Aorta (tissue), 5 donors: ENCODE measurements at regions not wholly inside any gene's neighbourhood (a gene's known extent, or its start where the extent isn't known, plus 50 kb on each side); places are given as distances from the start of the nearest gene placed in this dataset.

Experiments
- ATAC-seq: fragments of 200-7000 bp; cut with Tn5 transposase; one replicate; pipeline ENCODE4 v1.9.1; 2022; ENCODE audit warnings: moderate library complexity; ENCODE audit not compliant: low FRiP score
- DNase-seq, 2 donors: peaks; one replicate each; pipeline ENCODE4 v3.0.0-alpha.2; 2020
- H3K27ac ChIP-seq, 2 donors: one replicate each; pipeline ENCODE4 v1.5.1; 2013; ENCODE audit warnings: low read length in 2 of 2, mild to moderate bottlenecking in 2 of 2, moderate library complexity in 2 of 2, control low read depth in 1 of 2, inconsistent platforms in 1 of 2, low read depth in 1 of 2
- H3K27me3 ChIP-seq, 2 donors: one replicate each; pipeline ENCODE4 v1.6.1; 2013; ENCODE audit warnings: control low read depth in 1 of 2, low read length in 1 of 2, mild to moderate bottlenecking in 1 of 2, moderate library complexity in 1 of 2; ENCODE audit not compliant: insufficient read depth in 2 of 2, control insufficient read depth in 1 of 2
- H3K36me3 ChIP-seq, 2 donors: one replicate each; pipeline ENCODE4 v1.6.1; 2013; ENCODE audit warnings: control low read depth in 1 of 2, low read length in 1 of 2, mild to moderate bottlenecking in 1 of 2; ENCODE audit not compliant: insufficient read depth in 2 of 2, control insufficient read depth in 1 of 2
- H3K4me1 ChIP-seq, 2 donors: one replicate each; pipeline ENCODE4 v1.6.1; 2013; ENCODE audit warnings: low read length in 2 of 2, control low read depth in 1 of 2, mild to moderate bottlenecking in 1 of 2, moderate library complexity in 1 of 2; ENCODE audit not compliant: insufficient read depth in 2 of 2, control insufficient read depth in 1 of 2
- H3K4me3 ChIP-seq, 2 donors: one replicate each; pipeline ENCODE4 v1.5.1; 2013; ENCODE audit warnings: low read length in 2 of 2, control low read depth in 1 of 2, mild to moderate bottlenecking in 1 of 2
- H3K9me3 ChIP-seq: one replicate; pipeline ENCODE4 v1.6.1; 2013; ENCODE audit warnings: mild to moderate bottlenecking, low read length; ENCODE audit not compliant: control insufficient read depth
- WGBS, 2 donors: extraction: QIAGEN DNeasy Blood & Tissue Kit; methylation state at CpG; one replicate each; pipeline ENCODE4 v1.1.7; 2013; 5-methylcytosine and 5-hydroxymethylcytosine counted together
- intact Hi-C, 2 donors: fragments of 100-400 bp; cut with DNase I; formaldehyde crosslinking; loops; one replicate each; pipeline versions ENCODE4 v1.14.2 to v1.15.0; 2022
- donor health status: healthy with polysubstance abuse.
- donor health status: Bipolar disorder and iron deficiency.
- donor health status: DM: no; HTN: no; CAD: no.
- donor health status: DM: no; HTN: no; CAD: no.
- donor health status: DM: yes; HTN: yes; CAD: no.

DNA sequence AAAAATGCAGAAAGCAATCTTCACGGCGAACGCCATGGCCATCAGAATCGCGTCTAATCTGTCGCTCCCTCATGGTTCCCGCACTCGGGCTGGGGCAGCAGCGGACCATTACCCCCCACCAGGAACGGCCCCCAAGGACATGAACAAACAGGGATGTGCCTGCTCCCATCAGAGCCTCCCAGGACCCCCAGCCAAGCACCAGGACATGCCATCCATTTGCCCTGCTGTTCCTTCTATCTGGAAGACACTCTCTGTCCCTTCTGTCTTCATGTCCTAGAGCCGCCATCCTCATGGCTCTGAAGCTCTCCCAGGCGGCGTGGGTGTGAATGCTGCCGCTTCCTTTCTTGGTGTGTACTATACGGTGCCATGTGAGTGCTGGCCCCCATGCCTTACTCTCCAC lies 371.8 kb downstream of the BCL11B start:
- 86 to 91% methylated on average over 15 of the region's 15 CpGs for WGBS, 2 donors
- intact Hi-C loops: no loop called here
- H3K27me3 ChIP-seq: no peaks in the 10 kb centered on the region
- ATAC-seq (no peak), DNase-seq (peak in 1 of 2 donors; percentile 33)
- H3K9me3 ChIP-seq: no peaks in the 10 kb centered on the region
- H3K4me3 ChIP-seq: no peak overlapping the region
- H3K36me3 ChIP-seq: no peaks in the 10 kb centered on the region
- no peaks in the 10 kb centered on the region for H3K4me1 ChIP-seq
- no peak overlapping the region for H3K27ac ChIP-seq

DNA sequence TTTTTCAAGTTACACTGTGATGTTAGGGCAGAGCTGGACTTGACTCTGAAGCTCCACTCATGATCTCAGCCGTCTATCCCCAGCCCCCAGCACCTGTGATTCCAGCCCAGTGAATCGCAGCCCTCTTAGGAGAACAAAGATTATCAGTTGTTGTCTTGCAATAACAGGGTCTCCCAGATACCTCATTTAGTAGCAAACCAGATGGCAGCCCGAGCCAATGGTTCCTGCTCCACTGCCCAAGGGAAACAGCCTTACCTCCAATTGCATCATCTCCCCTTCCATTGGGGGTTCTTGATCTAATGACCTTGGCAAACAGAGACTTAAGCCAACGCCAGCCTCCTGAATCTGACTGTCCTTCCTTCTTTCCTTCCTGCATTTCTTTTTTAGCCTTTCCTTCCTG lies 371.2 kb downstream of the BCL11B start:
- no peaks in the 10 kb centered on the region for H3K36me3 ChIP-seq
- DNase-seq: peak in 1 of 2 donors; percentile 36
- 79 to 80% methylated on average over 4 of the region's 4 CpGs for WGBS, 2 donors
- no peak overlapping the region for H3K27ac ChIP-seq
- H3K9me3 ChIP-seq: no peaks in the 10 kb centered on the region
- intact Hi-C loops: no loop called here
- no peaks in the 10 kb centered on the region for H3K4me1 ChIP-seq
- no peaks in the 10 kb centered on the region for H3K27me3 ChIP-seq
- ATAC-seq: no peak
- no peak overlapping the region for H3K4me3 ChIP-seq

DNA sequence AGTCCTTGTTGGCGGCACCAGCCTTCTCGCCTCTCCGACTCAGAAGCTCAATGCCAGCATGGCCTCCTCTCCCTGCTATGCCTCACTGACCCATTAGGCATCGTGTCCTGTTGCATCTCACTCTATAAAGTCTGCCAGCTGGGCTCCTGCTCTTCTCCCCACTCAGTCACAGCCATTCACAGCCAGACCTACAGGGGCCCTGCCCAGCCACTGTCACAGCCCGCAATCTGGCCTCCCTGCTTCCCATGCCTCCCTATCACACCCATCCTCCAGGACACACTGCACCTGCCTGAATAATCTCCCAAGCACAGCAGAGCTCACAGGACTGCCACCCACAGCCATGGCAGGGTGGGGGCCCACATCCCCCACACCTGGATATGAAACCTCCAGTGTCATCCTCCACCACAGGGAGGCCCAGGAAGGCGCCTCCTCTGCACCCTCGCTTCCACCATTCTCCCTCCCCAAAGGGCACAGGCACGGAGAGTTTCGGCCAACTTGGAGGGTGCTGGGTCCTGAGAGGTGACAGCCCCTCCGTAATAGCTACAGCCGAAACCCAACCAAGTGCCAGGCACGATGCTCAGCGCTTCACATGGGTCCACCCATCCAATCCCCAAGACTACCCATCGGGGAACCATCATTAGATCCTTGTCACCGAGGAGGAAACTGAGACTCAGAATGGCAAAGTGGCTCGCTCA lies 370.3 kb downstream of the BCL11B start:
- H3K4me3 ChIP-seq: no peak overlapping the region
- no peaks in the 10 kb centered on the region for H3K4me1 ChIP-seq
- 88 to 95% methylated on average over 16 of the region's 16 CpGs for WGBS, 2 donors
- DNase-seq (peak in 1 of 2 donors; percentile 52), ATAC-seq (no peak)
- no peak overlapping the region for H3K27ac ChIP-seq
- intact Hi-C loops: no loop called here
- no peaks in the 10 kb centered on the region for H3K27me3 ChIP-seq
- H3K9me3 ChIP-seq: no peaks in the 10 kb centered on the region
- H3K36me3 ChIP-seq: no peaks in the 10 kb centered on the region

DNA sequence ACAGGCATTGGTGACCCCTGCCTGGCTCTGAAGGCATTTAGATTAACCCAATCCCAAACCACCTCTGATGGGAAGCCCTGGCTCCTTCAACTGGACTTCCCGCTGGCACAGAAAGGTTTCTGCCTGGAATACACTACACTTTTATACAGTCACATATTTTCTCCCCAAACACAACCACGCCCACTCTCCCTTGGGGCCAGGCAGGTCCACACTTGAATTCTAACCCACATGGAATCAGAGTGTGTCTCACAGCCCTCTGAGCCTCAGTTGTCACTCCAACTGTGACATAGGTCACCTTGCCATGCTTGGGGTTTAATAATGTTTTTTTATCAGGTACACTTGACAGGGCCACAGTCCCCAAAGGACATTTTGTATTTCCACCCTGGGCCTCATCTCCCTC lies 368.6 kb downstream of the BCL11B start:
- Histone ChIP-seq H3K4me3 (no peak overlapping the region), H3K27ac (no peak overlapping the region), H3K36me3 (no peaks in the 10 kb centered on the region), H3K4me1 (no peaks in the 10 kb centered on the region), H3K27me3 (no peaks in the 10 kb centered on the region), H3K9me3 (no peaks in the 10 kb centered on the region)
- ATAC-seq (no peak), DNase-seq (peak in 1 of 2 donors; percentile 19)
- WGBS, 2 donors: 73 to 78% methylated on average over 2 of the region's 2 CpGs
- intact Hi-C loops: no loop called here

DNA sequence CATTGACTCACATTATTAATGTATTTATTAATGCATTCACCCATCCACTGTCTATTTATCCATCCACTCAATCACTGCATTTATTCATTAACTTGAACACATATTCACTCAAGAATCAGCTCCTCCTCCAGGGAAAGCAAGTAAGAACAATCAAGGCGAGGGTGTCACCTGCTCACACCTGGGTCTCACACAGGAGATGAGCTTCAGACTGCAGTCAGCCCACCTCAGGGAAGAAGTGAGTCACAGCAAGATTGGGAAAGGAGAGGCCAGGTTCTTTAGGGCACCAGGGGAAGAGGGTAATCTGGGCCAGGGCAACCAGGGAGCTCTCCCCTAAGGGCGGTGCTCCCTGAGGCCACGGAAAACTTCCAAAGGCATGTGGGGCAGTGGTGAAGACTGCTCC lies 367.3 kb downstream of the BCL11B start:
- Histone ChIP-seq H3K27ac (no peak overlapping the region), H3K9me3 (no peaks in the 10 kb centered on the region), H3K36me3 (no peaks in the 10 kb centered on the region), H3K27me3 (no peaks in the 10 kb centered on the region), H3K4me3 (no peak overlapping the region), H3K4me1 (no peaks in the 10 kb centered on the region)
- DNase-seq (peak in 1 of 2 donors; percentile 33), ATAC-seq (no peak)
- intact Hi-C loops: no loop called here
- WGBS, 2 donors: 87 to 92% methylated on average over 3 of the region's 3 CpGs

DNA sequence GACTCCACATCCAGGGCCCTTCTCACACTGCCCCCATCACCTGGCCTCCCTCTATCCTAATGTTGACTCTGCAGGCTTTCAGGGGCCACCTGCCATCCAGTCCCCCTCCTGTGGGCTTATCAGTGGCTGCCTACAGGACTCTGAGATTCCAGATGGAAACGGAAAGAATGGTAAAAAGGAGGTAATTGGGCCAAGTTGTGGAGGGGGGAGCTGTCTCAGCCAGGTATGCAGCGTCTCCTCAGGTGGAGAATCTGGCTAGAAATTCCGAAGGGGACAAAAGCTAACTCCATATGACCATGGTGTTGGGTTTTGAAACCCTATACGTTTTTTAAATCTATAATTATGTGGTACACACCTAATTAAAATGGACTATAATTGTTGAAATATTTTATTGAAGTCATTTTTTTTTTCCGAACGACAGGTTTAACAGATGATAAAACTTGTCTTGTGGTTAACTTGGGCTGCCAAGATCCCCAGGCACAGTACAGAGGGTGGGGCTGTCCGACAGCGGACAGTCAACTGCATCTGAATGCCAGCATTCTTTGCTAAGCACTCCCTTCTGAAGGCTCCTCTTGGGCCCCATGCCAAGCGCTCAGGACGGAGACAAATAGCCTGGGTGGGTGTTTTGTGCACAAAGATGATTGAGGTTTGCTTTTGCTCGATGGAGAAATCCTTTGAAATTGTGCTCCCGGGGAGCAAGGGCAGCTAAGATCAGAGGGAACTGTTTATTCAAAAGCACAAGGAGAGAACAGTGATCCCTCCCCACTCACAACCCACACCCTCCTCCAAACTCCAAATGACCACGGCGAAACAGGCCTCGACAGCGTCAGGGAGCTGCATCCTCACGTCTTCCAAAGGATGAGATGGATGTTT lies 365.6 kb downstream of the BCL11B start:
- DNase-seq (peak in 1 of 2 donors; percentile 73), ATAC-seq (no peak)
- Histone ChIP-seq H3K27me3 (no peaks in the 10 kb centered on the region), H3K9me3 (no peaks in the 10 kb centered on the region), H3K4me3 (no peak overlapping the region), H3K4me1 (no peaks in the 10 kb centered on the region), H3K36me3 (no peaks in the 10 kb centered on the region), H3K27ac (no peak overlapping the region)
- intact Hi-C loops: no loop called here
- 29 to 37% methylated on average over 17 of the region's 17 CpGs for WGBS, 2 donors

DNA sequence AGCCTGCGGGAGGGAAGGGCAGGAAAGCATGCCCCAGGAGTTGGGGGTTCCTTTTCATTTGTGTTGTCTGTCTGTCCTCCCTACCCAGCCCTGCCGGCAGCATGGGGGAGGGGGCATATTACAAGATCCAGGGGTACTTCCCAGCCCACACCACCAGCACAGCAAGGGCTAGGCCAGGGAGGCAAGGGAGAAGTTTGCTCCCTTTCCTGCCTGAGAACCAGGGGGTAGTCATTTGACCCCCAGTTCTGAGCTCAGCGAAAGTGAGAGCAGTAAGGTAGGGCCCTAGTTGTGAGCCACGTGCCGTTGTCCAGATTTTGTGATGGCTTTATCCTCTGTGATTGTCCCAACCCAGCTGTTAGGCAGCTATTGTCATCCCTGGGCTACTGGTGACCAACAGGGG lies 364.7 kb downstream of the BCL11B start:
- no peak overlapping the region for H3K27ac ChIP-seq
- 81 to 82% methylated on average over 5 of the region's 5 CpGs for WGBS, 2 donors
- H3K36me3 ChIP-seq: no peaks in the 10 kb centered on the region
- no peaks in the 10 kb centered on the region for H3K9me3 ChIP-seq
- H3K4me1 ChIP-seq: no peaks in the 10 kb centered on the region
- H3K27me3 ChIP-seq: no peaks in the 10 kb centered on the region
- DNase-seq: peak in 1 of 2 donors; percentile 51
- ATAC-seq: no peak
- H3K4me3 ChIP-seq: no peak overlapping the region
- intact Hi-C loops: no loop called here

DNA sequence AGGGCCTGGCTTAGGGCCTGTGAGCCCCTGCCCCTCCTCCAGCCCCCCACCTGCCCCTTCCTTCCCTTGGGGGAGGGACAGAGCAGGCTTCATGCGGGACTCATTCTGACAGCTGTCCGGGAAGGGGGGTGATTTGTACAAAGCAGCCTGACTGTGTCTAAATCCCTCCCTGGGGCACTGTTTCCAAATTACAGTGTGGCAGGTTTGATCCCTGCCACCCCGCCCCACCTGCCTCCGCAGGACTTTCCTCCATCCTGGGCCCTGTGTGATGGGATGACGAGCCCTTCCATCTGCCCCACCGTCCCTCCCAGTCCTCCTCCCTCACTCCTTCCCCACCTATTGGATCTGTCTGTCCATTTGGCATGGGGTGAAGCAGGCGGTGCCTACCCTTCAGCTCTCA lies 363.9 kb downstream of the BCL11B start:
- Histone ChIP-seq H3K4me1 (no peaks in the 10 kb centered on the region), H3K36me3 (no peaks in the 10 kb centered on the region), H3K4me3 (no peak overlapping the region), H3K27me3 (no peaks in the 10 kb centered on the region), H3K27ac (no peak overlapping the region), H3K9me3 (no peaks in the 10 kb centered on the region)
- no peak for ATAC-seq
- 81 to 82% methylated on average over 7 of the region's 7 CpGs for WGBS, 2 donors
- intact Hi-C loops: no loop called here
- no peak for DNase-seq
